Thyroid gland (tissue), 4 donors: ENCODE measurements at regions not wholly inside any gene's neighbourhood (a gene's known extent, or its start where the extent isn't known, plus 50 kb on each side); places are given as distances from the start of the nearest gene placed in this dataset.
"Not testable (repeated sequence)": the region's sequence is repeated elsewhere in the genome, so short reads cannot be mapped to it uniquely, and the experiment has no call there.

ENCODE experiments used
- DNase-seq, 2 donors: peaks; one replicate each; pipeline ENCODE4 v3.0.0-alpha.2; 2019
- H3K27ac ChIP-seq, 3 donors: fragments of 200-600 bp; sonication (generic); 1 replicate in 2 of 3; 2 replicates in 1 of 3; pipeline ENCODE4 v1.5.1; 2016 to 2019; ENCODE audit warnings: mild to moderate bottlenecking in 1 of 3, moderate library complexity in 1 of 3
- H3K27me3 ChIP-seq: fragments of 200-600 bp; sonication (generic); one replicate; pipeline ENCODE4 v1.5.1; 2019
- H3K36me3 ChIP-seq, 2 donors: fragments of 200-600 bp; sonication (generic); one replicate each; pipeline ENCODE4 v1.5.1; 2016 to 2019
- H3K4me1 ChIP-seq, 2 donors: fragments of 200-600 bp; sonication (generic); one replicate each; pipeline ENCODE4 v1.5.1; 2017 to 2019
- H3K4me3 ChIP-seq, 3 donors: fragments of 200-600 bp; sonication (generic); replicated peaks in 1 of 3; 1 replicate in 2 of 3; 2 replicates in 1 of 3; pipeline ENCODE4 v1.5.1; 2016; ENCODE audit warnings: mild to moderate bottlenecking in 1 of 3
- H3K9me3 ChIP-seq: fragments of 200-600 bp; sonication (generic); one replicate; pipeline ENCODE4 v1.5.1; 2017
- POLR2A ChIP-seq, 2 donors: fragments of 450-650 bp; IDR thresholded peaks; one replicate each; pipeline ENCODE4 v1.6.1; 2017; ENCODE audit warnings: antibody characterized with exemption in 2 of 2, mild to moderate bottlenecking in 2 of 2, moderate library complexity in 1 of 2
- WGBS, 2 donors: methylation state at CpG; one replicate each; pipeline ENCODE4 v1.1.5; 2017; 5-methylcytosine and 5-hydroxymethylcytosine counted together
- intact Hi-C: fragments of 100-400 bp; cut with DNase I; formaldehyde crosslinking; loops from one replicate; pipeline ENCODE4 v1.15.1; 2023
- TF ChIP-seq, protein P1 (sequence below), 6 experiments: fragments of 200-600 bp in 3 of 6; fragments of 450-650 bp in 3 of 6; sonication (generic) in 3 of 6; IDR thresholded peaks; one replicate each; pipeline ENCODE4 v1.5.1; 2016 to 2019; ENCODE audit warnings: antibody characterized with exemption in 6 of 6, mild to moderate bottlenecking in 2 of 6, inconsistent platforms in 1 of 6, moderate library complexity in 1 of 6

DNA sequence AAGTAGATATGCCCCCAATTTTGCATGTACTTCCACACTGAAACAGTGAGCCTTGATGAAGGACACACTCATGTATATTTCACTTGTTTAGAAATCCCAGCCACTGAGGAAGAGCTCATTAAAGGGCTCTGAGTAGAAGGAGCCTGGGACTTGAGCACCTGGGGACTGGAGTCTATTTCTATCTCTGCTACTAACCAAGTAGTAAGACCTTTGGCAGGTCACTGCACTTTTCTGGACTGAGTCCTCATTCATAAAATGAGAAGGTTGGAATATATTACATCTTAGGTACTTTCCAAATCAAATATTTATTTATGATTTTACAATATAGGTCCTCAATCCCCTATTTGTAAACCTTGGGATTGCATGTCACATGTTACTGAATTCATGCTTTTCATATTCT, 78.2 kb upstream of the C4orf54 start:
- H3K9me3 ChIP-seq: no peaks in the 10 kb centered on the region
- TF ChIP-seq, protein P1, sequence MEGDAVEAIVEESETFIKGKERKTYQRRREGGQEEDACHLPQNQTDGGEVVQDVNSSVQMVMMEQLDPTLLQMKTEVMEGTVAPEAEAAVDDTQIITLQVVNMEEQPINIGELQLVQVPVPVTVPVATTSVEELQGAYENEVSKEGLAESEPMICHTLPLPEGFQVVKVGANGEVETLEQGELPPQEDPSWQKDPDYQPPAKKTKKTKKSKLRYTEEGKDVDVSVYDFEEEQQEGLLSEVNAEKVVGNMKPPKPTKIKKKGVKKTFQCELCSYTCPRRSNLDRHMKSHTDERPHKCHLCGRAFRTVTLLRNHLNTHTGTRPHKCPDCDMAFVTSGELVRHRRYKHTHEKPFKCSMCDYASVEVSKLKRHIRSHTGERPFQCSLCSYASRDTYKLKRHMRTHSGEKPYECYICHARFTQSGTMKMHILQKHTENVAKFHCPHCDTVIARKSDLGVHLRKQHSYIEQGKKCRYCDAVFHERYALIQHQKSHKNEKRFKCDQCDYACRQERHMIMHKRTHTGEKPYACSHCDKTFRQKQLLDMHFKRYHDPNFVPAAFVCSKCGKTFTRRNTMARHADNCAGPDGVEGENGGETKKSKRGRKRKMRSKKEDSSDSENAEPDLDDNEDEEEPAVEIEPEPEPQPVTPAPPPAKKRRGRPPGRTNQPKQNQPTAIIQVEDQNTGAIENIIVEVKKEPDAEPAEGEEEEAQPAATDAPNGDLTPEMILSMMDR (IDR thresholded peaks at IDR 0.05): no peak
- TF ChIP-seq POLR2A (IDR thresholded peaks at IDR 0.05): no peak
- H3K36me3 ChIP-seq: no peaks in the 10 kb centered on the region
- H3K27me3 ChIP-seq: no peaks in the 10 kb centered on the region
- H3K4me3 ChIP-seq: no peak overlapping the region
- no peak overlapping the region for H3K27ac ChIP-seq
- no peak for DNase-seq
- intact Hi-C loops: no loop called here
- H3K4me1 ChIP-seq: no peaks in the 10 kb centered on the region

DNA sequence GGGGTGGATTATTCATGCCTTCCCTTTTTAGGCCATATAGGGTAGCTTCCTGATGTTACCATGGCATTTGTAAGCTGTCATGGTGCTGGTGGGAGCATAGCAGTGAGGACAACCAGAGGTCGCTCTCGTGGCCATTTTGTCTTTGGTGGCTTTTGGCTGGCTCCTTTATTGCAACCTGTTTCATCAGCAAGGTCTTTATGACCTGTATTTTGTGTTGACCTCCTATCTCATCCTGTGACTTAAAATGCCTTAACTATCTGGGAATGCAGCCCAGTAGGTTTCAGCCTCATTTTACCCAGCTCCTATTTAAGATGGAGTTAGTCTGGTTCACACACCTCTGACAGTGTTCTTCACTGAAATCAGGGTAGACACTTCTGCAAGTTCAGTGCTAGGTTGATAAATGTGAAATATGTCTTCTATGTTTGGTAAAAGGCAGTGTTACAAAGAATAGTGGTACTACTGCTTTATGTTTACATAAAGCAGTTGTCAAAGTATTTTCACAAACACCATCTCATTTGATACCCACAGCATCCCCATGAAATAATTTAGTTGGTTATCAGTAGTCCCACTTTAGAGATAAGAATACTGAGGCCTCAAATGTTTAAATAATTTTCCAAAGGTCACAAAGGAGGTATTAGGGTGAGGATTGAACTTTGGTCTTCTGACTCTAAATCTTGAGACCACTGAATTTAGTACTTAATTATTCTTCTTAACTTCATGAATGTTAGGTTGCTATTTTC, 77.1 kb upstream of the C4orf54 start:
- Histone ChIP-seq H3K4me1 (no peaks in the 10 kb centered on the region), H3K4me3 (no peak overlapping the region), H3K27me3 (no peaks in the 10 kb centered on the region), H3K9me3 (no peaks in the 10 kb centered on the region), H3K36me3 (no peaks in the 10 kb centered on the region), H3K27ac (no peak overlapping the region)
- TF ChIP-seq, protein P1 (IDR thresholded peaks at IDR 0.05): no peak
- no peak for TF ChIP-seq POLR2A (IDR thresholded peaks at IDR 0.05)
- intact Hi-C loops: no loop called here
- WGBS, 2 donors: 79 to 88% methylated on average over 2 of the region's 2 CpGs
- DNase-seq: no peak

DNA sequence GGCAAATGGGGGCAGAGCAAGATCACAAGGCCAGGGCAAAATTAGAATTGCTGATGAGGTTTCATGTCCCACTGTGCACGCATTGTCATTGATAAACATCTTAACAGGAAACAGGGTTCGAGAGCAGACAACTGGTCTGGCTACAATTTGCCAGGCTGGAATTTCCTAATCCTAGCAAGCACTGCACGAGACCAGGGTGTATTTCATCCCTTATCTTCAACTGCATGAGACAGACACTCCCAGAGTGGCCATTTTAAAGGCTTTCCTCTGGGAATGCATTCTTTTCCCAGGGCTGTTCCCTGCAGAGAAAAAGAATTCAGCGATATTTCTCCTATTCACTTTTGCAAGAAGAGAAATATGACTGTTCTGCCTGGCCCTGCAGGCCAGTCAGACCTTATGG, 75.8 kb upstream of the C4orf54 start:
- H3K27me3 ChIP-seq, H3K9me3 ChIP-seq, H3K27ac ChIP-seq, DNase-seq, H3K4me1 ChIP-seq, intact Hi-C loops, H3K36me3 ChIP-seq, H3K4me3 ChIP-seq: not testable (repeated sequence)
- 61 to 79% methylated on average over 4 of the region's 4 CpGs for WGBS, 2 donors

DNA sequence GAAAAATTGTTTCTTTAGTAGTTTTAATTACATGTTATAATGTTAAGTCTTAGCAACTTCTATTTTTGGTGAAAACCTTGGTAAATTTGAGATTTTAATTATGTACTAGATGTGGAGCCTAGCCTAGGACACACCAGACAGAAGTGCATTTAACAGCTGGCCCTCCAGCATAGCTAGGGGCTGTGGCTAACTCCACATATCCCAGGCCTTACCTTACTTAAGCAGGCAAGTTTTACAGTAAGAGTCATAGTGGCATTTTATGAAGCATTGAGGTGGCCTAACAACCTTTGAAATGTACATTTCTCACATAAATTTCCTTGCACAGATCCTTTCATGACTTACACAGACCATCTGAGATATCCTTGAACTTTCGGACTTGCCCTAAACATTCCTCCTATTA, 71.6 kb upstream of the C4orf54 start:
- Histone ChIP-seq H3K27ac (no peak overlapping the region), H3K9me3 (no peaks in the 10 kb centered on the region), H3K4me3 (no peak overlapping the region), H3K27me3 (no peaks in the 10 kb centered on the region), H3K4me1 (peaks cover 0 to 3% of the 10 kb centered on the region in 2 donors), H3K36me3 (no peaks in the 10 kb centered on the region)
- no peak for DNase-seq
- TF ChIP-seq POLR2A (IDR thresholded peaks at IDR 0.05): no peak
- WGBS, 2 donors: 91 to 98% methylated on average over 1 of the region's 1 CpG
- intact Hi-C loops: no loop called here

DNA sequence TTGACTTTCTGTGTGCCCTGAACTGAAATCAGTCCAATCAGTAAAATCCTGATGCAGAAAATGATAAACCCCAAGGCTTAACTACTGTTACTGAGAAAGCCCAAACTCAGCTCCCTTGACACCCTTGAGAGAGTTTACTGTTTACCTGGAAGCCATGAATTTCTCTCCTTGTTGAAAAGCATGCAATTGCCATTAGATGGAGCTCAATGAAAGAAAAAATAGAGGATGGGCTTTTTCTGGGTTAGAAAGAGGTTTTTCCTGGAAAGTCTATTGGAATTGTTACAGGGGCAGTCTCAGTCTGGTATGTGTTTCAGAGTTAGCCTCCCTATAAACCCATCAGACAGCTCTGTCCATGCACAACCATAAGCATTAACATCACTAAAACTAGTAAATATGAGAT, 66.4 kb upstream of the C4orf54 start:
- intact Hi-C loops: no loop called here
- Histone ChIP-seq H3K4me3 (no peak overlapping the region), H3K36me3 (no peaks in the 10 kb centered on the region), H3K9me3 (no peaks in the 10 kb centered on the region), H3K27me3 (no peaks in the 10 kb centered on the region), H3K4me1 (peaks cover 10 to 28% of the 10 kb centered on the region in 2 donors), H3K27ac (peak overlapping the region; percentile 44 to 84 (median 80))
- TF ChIP-seq POLR2A (IDR thresholded peaks at IDR 0.05): peak in 1 of 2 donors; percentile 2
- TF ChIP-seq, protein P1 (IDR thresholded peaks at IDR 0.05): peak in 2 of 6 experiments; percentile 20 to 21
- DNase-seq: no peak

DNA sequence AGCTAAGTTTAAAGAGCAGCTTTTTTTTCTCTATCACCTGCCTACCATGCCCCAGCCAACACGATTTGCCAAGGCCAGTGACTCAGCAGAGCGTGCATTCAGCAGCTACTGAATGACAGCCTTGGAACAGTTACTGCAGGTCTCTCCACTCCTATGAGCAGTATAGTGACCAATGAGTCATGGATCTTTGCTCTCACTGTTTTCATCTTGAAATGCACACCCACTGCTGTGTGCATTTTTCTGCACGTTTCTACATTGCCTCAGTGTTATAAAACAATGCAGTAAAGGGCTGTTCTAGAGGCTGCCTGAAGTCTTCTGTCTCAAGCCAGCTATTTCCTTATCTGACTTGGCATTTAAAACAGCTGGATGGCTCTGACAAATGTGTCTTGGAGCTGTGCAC, 66.0 kb upstream of the C4orf54 start:
- H3K36me3 ChIP-seq: no peaks in the 10 kb centered on the region
- no peaks in the 10 kb centered on the region for H3K9me3 ChIP-seq
- H3K4me1 ChIP-seq: peaks cover 10 to 28% of the 10 kb centered on the region in 2 donors
- peak; percentile 86 to 91 for DNase-seq
- 8 to 11% methylated on average over 3 of the region's 3 CpGs for WGBS, 2 donors
- TF ChIP-seq, protein P1 (IDR thresholded peaks at IDR 0.05): no peak
- TF ChIP-seq POLR2A (IDR thresholded peaks at IDR 0.05): peak in 1 of 2 donors; percentile 8
- H3K4me3 ChIP-seq: no peak overlapping the region
- intact Hi-C loops: no loop called here
- H3K27me3 ChIP-seq: no peaks in the 10 kb centered on the region
- peak overlapping the region; percentile 80 to 84 (median 80) for H3K27ac ChIP-seq
